NCI-H1436 treated with DMSO at 0.1 percent for 48 hours (cell line): ENCODE measurements at regions not wholly inside any gene's neighbourhood (a gene's known extent, or its start where the extent isn't known, plus 50 kb on each side); places are given as distances from the start of the nearest gene placed in this dataset.
"Not testable (repeated sequence)": the region's sequence is repeated elsewhere in the genome, so short reads cannot be mapped to it uniquely, and the experiment has no call there.

Source experiments
- DNase-seq: peaks from one replicate; lab custom pipeline; 2025; lab: John Stamatoyannopoulos, UW

DNA sequence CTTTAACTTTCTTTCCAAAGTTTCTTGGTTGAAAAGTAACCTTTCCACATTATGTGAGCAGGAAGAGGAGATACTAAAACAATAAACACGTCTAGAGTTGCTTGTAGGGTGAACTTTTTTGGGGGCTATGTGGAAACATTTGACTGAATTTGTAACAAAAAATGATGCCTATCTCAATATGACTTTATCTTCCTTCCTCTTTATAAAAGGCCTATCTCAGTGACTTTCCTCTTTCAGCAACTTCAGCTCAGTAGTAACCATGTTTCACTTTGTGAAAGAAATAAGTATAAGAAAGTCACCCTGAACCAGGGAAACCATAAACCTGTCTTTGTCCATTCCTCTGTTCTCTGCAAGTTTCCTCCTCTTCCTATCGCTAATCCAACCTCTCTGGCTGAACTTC is 124.7 kb upstream of the TMEM164 start:
- no peak for DNase-seq

DNA sequence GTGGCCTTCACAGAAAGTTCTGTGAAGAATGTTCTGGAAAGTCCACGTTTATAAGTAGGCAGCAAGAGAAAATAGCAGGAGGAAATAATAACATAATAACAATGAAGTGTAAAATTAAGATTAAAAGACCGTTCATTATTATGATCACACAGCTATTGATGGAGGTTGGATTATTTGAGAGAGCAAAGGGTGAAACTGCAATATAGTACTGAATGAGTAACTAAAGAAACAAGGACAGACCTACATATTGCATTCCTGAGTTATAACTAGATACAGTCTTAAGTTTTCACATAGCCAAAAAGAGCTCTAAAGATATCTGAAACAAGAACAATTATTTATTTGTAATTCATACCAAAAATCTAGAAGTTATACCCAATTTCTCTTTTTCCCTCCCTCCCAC is 122.9 kb upstream of the TMEM164 start:
- no peak for DNase-seq

GRCh38 chrX:109880629-109881028 is 122.3 kb upstream of the TMEM164 start:
- no peak for DNase-seq

DNA sequence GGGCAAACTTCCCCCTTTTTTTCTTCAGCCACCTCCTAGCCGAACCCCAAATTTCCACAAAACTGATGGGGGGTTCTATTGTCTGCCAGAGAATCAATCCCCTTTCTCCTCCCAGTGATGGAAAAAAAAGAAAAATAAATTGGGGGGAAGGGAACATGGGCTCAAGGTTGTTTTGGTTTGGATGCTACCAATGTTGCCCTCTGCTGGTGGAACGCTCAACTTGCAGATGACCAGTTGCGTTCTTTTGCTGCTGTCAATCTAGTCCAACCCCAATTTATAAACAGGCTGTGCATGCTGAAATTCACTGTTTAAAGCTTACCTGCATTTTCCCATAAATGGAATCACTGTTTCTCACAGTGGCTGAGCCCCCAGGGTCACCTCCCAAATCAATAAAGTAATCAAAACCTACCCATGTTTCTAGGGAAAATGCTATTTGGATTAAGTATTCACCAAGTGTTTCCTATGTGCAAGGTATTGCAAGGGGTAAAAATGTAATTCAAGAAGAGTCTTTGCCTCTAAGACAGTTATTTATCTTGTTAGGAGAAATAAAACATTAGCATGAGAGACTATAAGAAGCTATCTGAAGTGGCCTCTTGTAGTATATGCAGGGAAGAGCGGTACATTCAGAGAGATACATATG is 116.7 kb upstream of the TMEM164 start:
- DNase-seq, result no peak

DNA sequence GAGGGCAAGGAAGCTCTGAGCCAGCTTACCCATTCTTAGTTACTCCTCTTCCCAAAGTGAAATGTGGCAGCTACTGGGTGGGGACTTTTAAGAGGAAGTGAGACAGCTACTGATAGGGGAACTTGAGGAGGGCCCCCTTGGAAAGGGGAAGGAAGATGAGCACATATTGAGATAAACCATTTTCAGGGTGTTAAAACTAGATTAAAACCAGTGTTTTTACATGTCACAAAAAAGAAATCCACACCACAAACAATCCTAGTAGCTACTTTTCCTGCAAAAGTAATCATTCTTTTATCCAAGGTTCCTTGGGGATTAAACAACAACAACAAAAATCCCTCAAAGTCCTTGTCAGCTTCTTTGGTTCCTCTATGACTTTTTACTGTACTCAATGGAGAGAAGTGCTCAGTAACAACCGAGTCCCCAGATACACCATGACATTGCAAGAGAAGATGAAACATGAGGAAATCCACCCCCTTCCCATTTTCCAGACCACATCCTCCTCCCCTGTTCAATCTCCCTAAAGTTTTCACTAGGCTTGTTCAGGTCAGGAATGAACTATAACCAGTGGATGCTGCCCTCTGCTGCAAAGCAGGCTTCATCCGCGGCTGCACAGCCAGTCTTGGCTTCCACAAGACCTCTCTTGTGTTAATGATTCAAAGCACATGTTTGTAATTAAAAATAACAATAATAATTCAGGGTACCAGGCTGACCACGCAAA is 113.5 kb upstream of the TMEM164 start:
- DNase-seq, result no peak

DNA sequence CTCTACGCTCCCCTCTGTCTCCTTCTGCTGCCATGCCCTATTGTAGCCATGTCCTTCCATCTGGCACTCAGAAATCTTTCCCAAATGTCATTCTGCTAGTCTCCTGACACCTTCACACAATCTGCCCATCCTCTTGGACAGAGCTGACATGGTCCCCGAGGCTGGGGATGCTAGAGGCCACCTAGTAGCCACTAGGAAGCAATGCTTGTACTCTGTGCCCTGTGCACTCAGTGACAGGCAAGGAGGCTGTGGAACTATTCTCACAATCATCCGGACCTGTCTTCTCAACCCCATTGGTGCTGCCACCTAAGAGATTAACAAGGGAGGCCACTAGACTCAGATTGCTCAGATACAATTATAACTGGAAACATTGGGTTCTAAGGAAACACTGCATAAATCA is 112.6 kb upstream of the TMEM164 start:
- DNase-seq, result no peak

DNA sequence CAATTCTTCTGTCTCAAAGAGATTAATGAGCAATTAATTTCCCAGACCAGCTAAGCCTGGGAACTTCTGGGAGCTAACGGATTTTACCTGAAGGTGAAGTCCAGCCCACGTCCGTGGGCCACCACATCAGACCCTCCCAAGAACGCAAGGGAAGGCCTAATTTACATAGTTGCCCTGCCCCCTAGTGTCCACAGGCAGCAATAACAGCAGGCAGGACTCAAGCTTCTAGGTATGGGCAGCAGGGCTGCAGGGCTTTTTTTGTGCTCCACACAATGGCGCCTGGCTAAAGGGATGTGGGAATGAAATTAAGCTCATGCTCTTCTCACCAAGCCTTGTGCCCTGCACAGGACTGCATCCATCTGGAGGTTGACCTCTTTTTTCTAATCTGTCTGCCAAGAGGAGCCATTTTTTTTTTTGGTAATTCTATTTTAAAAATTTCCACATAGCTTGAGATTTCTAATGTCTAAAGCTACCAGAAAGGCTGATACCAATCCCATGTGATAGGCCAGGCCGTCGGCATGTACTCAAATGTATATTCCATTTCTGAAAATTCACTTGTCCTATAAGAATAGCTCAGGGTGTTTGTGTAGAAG is 111.9 kb upstream of the TMEM164 start:
- DNase-seq, result no peak

DNA sequence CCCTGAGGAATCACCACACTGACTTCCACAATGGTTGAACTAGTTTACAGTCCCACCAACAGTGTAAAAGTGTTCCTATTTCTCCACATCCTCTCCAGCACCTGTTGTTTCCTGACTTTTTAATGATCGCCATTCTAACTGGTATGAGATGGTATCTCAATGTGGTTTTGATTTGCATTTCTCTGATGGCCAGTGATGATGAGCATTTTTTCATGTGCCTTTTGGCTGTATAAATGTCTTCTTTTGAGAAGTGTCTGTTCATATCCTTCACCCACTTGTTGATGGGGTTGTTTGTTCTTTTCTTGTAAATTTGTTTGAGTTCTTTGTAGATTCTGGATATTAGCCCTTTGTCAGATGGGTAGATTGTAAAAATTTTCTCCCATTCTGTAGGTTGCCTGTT is 106.9 kb upstream of the TMEM164 start:
- DNase-seq, result not testable (repeated sequence)

GRCh38 chrX:109902665-109903064 is 100.2 kb upstream of the TMEM164 start:
- DNase-seq, result no peak

- DNase-seq, result no peak
Observed at GRCh38 chrX:109911046-109911445, 91.9 kb upstream of the TMEM164 start.

DNA sequence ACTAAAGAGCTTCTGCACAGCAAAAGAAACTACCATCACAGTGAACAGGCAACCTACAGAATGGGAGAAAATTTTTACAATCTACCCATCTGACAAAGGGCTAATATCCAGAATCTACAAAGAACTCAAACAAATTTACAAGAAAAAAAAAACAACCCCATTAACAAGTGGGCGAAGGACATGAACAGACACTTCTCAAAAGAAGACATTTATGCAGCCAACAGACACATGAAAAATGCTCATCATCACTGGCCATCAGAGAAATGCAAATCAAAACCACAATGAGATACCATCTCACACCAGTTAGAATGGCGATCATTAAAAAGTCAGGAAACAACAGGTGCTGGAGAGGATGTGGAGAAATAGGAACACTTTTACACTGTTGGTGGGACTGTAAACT is 89.9 kb upstream of the TMEM164 start:
- not testable (repeated sequence) for DNase-seq

DNA sequence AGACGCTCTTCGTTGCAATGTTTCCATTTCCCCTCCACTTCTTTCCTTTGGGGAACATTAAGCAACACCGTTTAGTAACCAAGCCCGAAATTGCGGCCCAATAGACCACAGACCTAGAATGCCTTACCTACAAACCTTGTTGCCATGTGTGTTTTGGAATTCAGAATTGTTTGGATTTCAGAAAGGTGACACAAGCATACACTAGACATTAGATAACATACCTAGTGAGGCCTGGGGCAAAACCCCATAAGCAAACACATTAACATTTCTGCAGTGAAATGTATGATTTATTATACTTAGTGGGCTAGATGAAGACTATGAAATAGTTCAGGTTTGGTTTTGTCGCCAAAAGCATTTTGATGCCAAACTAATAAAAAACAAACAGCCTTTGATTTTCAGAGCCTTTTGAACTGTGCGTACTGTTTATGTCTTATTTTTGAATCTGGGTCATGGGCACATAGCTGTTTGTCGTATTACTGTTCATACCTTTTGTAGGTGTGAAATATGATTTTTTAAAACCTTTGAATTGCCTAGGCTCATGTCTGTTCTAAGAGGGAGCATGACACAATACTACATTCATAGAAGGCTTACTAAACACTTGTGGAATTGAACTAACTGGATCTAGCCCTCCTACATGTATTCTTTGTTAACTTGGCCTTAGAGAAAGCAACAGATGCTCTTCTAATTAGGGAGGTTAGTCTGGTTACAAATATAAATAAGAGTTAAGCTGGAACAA is 88.6 kb upstream of the TMEM164 start:
- no peak for DNase-seq

DNA sequence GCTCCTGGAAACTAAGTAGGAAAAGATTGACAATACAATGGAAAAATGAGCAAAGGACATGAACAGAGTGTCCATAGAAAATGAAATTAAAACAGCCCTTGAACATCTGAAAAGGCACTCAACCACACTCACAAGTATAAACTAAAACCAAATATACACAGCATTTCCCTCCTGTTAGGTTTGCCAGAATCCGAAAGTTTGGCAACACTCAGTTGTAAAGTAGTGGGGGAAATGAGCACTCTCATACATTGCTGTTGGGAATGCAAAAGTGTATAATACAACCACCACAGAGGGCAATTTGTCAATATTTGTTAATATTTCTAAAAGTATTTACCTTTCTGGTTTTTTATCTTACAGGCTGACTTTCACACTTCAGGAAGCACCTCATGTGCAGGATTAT is 84.2 kb upstream of the TMEM164 start:
- DNase-seq, result no peak

GRCh38 chrX:109920325-109920724 is 82.6 kb upstream of the TMEM164 start:
- DNase-seq, result no peak

- no peak for DNase-seq
Observed at GRCh38 chrX:109920868-109921267, 82.0 kb upstream of the TMEM164 start.

- no peak for DNase-seq
Observed at GRCh38 chrX:109922190-109922589, 80.7 kb upstream of the TMEM164 start.

GRCh38 chrX:109925003-109925402 is 77.9 kb upstream of the TMEM164 start:
- not testable (repeated sequence) for DNase-seq

- DNase-seq, result no peak
Observed at GRCh38 chrX:109925656-109926055, 77.3 kb upstream of the TMEM164 start.

- DNase-seq, result no peak
Observed at GRCh38 chrX:109926118-109926517, 76.8 kb upstream of the TMEM164 start.

GRCh38 chrX:109926743-109927662 is 75.9 kb upstream of the TMEM164 start:
- no peak for DNase-seq

- DNase-seq, result no peak
Observed at GRCh38 chrX:109927663-109928273, 75.1 kb upstream of the TMEM164 start.
